GM12864 (cell line): ENCODE measurements at regions not wholly inside any gene's neighbourhood (a gene's known extent, or its start where the extent isn't known, plus 50 kb on each side); places are given as distances from the start of the nearest gene placed in this dataset.

Experiments
- DNase-seq: peaks from one replicate; pipeline ENCODE4 v3.0.0-alpha.2; 2011; ENCODE audit warnings: low read depth
- H3K4me3 ChIP-seq: 2 replicates; pipeline ENCODE4 v1.5.1; 2011; ENCODE audit warnings: mild to moderate bottlenecking, low read depth, low read length, control low read depth
- CTCF ChIP-seq: IDR thresholded peaks from 2 replicates; pipeline ENCODE4 v1.5.1; 2011; ENCODE audit warnings: low read depth, mild to moderate bottlenecking, moderate library complexity, low read length, control low read depth, inconsistent platforms; ENCODE audit errors: missing control alignments

DNA sequence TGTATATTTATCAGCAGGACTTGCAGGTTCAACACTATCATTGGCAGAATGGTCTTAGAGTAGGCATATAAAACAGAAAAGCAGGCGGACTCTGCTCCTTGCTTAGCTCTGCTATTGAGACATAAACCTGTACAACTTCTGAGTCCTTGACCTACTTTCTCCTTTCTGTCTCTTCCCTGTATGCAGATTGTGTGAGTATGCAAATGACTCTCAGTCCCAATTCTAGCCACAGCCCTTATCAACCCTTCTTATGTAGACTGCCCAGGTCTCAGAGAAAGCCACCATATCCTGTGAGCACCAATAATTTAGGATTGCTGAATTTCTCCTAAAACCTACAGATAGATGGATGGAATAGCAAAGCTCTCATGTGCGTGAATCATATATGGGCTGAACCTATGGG is 367.6 kb upstream of the DDI1 start:
- no peak overlapping the region for H3K4me3 ChIP-seq
- no peak for DNase-seq
- TF ChIP-seq CTCF = no peak

DNA sequence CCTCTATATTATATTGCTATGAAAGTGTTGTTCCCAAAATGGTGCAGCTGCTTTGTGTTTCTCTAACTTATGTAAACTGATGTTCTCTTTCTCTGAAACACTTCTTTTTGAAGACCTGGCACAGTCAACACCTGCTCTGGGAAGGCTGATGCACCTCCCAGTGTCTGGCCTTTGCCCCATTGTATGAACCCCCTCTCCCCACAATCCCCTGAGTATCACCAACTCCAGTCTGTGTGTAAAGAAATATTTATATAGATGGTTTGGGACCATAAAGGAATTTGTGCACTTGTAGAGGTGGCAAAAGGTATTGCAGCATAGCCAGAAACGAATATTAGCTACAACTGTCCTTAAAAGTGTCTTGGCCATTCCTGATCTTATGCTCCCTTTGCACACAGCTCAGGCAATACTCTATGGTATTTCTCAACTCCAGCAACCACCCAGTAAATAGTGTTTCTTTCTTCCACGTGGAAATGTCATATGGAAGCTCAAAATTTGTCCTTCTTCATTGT is 365.2 kb upstream of the DDI1 start:
- H3K4me3 ChIP-seq = no peak overlapping the region
- no peak for DNase-seq
- TF ChIP-seq CTCF = peak; percentile 45

DNA sequence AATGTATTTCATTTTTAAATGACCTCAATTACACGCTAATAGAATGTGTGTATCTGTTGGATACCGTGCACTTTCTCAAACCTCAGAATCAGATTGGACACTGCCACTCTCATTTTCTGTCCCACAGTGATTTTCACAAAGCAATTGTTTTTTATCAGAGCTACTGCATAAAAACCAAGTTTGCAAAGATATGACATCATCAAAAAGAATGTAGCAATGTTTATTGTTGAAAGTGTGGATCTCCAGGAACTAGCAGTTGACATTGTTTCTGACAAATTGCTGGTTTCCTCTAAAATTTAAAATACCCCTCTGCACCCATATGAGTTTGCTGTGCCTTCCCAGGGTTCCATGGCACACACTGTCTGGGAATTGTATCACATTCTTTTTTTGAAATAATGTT is 362.7 kb upstream of the DDI1 start:
- H3K4me3 ChIP-seq = no peak overlapping the region
- no peak for TF ChIP-seq CTCF
- no peak for DNase-seq

GRCh38 chr11:103676413-103676812 is 360.0 kb upstream of the DDI1 start:
- H3K4me3 ChIP-seq = no peak overlapping the region
- DNase-seq = no peak
- TF ChIP-seq CTCF = no peak

DNA sequence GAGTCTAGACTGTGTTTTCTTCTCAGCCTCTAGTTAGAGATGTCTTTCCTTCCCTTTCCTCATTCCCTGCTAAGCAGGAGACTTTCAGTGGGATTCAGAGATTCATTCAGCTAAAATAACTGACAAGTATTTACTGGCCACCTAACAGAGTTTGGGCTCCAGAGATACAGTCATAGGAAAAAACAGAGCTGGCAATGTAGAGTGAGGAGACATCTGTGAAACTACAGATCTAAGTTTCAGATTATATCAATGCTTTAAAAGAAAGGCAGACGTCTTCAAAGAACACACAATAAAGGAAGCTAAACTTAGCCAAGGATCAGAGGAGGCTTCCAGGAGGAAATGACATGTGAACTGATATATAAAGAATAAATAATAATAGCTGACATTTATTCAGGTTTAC is 355.6 kb upstream of the DDI1 start:
- no peak overlapping the region for H3K4me3 ChIP-seq
- no peak for TF ChIP-seq CTCF
- DNase-seq = no peak

- no peak overlapping the region for H3K4me3 ChIP-seq
- no peak for DNase-seq
- no peak for TF ChIP-seq CTCF
Observed at GRCh38 chr11:103681855-103682254, 354.6 kb upstream of the DDI1 start.

DNA sequence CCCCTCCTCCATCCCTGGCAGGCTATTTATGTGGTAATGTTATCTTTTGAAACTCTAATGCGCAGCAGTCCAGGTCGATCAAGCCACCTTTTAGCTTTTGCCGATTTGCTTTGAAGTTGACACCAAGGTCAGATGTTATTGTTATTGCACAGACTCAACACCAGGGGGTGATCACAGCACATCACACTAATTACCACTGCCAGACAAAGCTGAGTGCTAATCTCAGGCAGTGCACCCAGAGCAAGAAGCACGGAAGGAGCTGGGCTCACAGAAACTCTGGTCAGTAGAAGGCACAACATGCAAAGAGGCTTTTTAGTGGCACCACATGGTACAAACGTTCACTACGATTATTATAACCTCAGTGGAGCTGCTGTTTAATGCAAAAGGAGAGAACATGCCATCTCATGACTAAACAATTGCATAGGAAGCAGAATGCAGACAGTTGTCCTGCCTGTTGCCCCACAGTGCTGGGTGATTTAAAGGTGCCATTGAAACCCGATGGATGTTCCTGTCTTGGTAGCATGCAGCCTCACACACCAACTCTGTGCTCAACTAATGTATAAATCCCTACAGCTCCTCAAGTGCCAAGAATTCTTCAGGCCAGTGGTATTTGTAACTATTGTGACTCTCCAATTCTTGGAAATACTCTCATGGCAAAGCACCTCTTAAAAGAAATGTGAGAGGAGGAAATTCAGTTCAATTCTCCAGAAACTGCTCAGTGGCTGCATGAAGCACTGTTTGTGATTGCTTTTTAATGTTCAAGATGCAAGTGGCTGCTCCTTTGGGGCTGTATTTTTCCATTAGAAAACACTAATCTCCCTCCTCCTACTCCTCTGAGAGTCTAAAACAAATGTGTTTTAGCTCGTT is 353.9 kb upstream of the DDI1 start:
- peak; percentile 53 for DNase-seq
- TF ChIP-seq CTCF = peak; percentile 89
- no peak overlapping the region for H3K4me3 ChIP-seq
